Right renal cortex interstitium (tissue), 3 donors: ENCODE measurements at regions not wholly inside any gene's neighbourhood (a gene's known extent, or its start where the extent isn't known, plus 50 kb on each side); places are given as distances from the start of the nearest gene placed in this dataset.

Source experiments
- DNase-seq, 3 donors: peaks; one replicate each; pipeline ENCODE4 v3.0.0-alpha.2; 2013; ENCODE audit warnings: low read depth in 3 of 3, low spot score in 2 of 3

DNA sequence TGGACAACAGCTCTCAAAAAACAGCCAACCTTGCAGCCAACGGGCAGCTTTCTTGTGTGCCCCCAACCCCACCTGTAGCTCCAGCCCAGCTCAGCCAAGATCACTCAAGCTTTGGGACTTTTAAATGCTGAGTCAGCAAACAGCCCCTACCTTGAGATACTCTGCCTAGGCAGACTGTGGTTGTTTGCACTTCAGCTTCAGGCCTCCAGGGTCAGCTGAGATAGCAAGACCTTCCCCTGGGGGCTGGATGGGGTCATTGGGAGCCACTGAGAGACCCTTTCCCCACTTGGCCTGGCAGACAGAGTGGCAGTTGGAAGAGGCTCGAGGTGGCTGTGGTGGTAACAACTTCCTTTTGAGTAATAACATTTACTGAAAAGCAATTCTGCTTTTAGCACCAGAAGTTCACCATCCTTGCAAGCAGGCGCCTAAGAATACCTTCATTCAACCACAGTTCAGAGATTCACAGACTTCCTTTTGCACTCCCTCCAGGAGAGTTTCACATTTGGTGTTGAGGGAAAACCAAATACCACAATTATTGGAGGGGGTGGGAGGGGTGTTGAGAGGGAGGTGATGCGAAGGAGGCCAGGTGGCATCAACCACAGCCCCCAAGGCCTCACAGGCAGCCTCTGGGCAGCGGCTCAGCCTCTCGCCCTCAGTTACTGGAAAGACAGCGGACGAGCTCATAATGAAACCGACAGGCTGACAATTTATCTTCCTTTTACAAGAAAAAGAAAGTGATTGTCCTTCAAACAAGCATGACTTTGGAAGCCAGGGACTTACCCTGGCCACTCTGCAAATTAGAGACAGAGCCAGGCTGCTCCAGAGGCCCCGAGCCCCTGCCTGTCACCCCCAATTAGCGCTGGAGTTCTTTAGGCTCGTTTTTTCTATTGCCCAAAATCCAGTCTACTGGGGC lies 148.1 kb downstream of the CEBPB start:
- DNase-seq: no peak

DNA sequence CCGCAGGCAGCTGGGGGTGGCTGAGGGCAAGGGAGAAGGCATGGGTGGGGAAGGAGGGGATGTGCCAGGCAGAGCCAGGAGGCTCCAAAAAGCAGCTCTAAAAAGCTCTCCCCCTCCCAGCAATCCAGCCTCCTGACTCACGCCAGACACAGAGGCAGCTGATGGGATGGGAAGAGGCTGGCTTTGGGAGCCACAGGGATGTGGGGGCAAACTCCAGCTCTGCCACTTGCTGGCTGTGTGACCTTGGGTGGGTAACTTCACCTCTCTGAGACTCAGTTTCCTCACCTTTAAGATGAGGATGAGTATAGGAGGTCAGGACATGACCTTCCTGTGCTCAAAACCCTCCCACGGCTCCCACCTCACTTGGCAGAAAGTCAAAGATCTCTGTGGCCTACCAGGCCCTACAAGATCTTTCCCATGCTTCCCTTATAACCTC lies 148.9 kb downstream of the CEBPB start:
- DNase-seq: no peak

DNA sequence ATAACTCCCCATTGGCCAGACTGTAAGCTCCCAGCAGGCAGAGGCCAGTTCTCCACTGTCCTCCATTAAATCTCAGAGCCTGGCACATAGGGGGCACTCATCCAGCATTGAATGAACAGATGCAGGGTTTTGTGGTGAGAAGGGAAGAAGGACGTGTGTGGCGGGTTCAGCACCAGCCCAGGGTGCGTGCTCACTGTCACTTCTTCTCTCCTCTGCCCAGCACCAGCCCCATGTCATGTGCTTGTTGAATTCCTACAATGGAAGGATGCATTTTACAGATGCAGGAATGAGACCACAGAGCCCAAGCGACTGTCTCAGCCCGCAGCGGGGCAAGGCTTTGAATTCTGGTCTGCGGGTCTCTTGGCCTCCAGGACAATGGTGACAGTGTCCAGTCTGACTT lies 149.9 kb downstream of the CEBPB start:
- DNase-seq: no peak

DNA sequence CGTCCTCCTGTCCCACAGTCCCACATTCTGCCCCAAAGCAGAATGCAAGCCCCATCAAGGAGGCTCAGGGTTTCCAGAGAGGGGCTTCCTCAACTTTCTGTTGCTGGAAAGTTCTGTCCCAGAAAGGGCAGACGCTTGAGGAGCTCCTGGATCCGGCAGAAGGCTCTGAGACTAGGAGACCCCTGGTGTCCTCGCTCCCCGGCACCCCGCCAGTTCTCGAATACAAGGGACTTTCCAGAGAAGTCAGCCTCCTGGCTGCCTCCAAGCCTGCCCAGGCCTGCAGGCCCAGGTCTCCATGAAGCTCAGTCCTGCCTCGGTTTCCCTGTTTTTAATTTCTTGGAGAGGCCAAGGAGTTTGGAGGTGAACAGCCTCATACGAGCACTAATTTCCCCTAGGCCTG lies 150.4 kb downstream of the CEBPB start:
- no peak for DNase-seq

DNA sequence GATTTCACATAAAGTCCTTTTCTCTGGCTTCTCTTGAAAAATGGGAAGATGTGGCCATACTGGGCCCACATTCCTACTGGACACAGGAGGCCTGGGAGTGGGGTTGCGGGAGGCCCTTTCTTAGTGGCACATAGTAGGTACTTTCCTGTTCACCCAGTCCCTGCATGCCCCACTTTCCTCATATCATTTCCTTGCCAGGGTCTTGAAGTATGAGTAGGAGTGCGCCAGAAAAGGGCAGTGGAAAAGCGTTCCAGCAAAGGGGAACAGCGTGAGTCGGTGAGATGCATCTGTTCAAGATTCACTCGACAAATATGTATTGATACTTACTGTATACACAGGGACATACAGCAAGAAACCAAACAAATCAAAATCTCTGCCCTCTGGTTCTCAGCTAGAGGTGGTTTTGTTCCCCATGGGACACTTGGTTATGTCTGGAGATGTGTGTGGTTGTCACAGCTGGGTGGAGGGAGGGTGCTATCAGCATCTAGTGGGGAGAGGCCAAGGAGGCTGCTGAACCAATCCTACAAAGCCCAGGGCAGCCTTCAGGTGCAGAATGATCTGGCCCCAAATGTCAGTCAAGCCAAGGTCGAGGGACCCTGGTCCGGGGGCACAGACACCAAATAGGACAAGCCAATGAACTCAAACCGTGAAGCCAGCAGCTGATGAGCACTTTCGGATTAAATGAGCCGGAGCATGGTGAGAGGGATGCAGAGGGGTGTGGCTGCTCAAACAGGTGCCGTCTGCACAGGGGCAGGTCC lies 151.4 kb downstream of the CEBPB start:
- DNase-seq: no peak

DNA sequence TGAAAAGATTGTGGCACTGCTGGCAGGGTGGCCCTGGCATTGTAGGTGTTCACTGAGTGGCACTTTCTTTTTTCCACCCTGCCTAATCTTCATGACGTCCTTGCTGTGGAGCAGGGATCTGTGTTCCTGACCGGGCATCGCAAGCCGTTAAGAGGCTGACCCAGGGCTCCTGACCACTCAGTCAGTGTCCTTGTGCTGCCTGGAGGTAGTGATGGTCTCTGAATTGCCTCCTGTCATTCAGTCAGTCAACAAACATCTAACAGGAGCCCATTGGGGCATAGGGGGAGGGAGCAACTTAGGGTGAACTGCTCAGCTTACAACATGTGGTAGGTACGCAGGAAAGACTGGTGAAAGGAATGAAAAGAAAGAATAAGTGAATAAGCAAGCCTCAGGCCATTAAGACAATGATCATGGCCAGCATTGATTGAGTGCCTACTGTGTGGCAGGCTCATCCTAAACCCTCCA lies 152.0 kb downstream of the CEBPB start:
- no peak for DNase-seq

DNA sequence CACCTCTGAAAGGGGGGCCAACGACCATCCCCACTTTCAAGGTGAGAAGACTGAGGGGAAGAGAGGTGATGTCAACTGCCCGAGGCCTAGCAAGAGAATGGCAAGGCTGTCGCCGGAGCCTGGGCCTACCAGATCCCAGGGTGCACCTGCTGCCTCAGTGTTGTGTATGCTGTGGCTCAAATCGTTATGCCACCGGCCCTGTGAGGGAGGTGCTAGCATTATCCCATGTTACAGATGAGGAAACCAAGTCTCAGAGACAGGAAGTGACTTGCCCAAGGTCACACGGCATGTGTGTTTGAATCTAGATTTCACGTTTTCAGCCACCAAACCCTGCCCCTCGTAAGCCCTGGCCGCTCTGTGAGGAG lies 152.5 kb downstream of the CEBPB start:
- DNase-seq: no peak

DNA sequence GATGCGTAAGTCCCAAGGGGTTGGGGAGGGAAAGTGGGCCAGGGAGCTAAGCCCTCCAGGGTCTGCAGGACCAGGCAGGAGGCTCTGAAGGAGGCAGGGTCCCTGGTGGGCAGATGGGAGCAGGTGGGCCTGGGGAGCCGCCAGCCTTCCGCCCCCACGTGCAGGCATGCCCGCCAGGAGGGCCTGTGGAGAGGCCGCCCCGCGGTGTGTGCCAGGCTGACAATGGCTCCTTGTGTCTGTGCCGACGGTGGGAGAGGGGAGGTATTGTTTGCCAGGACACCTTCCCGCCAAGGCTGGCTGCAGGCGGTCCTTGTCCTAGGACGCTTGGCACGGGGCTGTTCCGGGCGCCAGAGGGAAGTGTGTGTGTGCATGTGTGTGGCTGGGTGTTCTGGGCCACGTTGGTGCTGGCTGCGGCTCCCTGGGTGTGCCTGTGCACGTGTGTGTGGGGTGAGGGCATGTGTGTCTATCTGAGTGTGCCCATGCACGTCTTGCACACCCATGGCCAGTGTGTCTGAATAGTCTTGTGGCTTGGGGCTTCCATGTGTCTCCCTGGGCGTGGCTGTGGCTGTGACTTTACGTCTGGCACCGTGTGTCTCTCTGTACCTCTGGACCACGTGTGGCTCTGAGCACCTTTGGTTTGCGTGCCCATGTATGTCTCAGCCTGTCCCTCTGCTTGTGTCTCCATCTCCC lies 153.0 kb downstream of the CEBPB start:
- DNase-seq: no peak

DNA sequence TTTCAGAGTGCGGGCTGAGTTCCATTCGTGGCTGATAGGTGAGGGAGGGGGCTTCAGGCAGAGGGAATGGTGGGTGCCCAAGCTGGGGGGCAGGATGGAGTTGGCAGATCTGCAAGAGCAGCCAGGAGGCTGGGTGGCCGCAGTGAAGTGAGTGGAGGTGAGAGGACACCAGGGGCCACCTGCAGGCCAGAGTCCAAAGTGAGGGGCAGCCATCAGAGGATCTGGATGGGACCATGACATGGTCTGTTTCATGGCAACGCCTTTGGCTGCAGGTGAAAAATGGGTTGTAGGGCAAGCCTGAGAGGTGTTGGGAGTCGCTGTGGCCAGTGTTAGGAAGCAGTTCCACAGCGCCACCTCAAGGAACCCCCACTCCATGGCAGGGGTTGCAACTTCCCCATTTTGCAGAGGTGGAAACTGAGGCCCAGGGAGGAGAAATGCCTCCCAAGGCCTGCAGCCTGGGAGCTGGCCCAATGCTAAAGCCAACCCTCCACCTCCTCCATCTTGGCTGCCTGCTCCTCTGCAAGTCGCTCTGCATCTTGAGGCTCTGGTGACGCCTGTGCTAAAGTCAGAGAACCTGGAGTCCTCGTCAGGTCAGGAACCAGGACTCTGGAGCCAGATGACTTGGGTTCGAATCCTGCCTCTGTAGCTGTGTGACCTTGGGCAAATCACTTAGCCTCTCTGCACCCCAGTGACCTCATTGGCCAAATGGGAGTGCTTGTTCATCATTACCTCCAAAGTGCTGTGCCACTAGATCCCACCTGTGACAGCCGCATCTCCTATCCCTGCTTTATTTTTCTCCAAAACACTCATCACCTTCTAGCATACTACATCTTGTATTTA lies 153.8 kb downstream of the CEBPB start:
- DNase-seq: no peak

DNA sequence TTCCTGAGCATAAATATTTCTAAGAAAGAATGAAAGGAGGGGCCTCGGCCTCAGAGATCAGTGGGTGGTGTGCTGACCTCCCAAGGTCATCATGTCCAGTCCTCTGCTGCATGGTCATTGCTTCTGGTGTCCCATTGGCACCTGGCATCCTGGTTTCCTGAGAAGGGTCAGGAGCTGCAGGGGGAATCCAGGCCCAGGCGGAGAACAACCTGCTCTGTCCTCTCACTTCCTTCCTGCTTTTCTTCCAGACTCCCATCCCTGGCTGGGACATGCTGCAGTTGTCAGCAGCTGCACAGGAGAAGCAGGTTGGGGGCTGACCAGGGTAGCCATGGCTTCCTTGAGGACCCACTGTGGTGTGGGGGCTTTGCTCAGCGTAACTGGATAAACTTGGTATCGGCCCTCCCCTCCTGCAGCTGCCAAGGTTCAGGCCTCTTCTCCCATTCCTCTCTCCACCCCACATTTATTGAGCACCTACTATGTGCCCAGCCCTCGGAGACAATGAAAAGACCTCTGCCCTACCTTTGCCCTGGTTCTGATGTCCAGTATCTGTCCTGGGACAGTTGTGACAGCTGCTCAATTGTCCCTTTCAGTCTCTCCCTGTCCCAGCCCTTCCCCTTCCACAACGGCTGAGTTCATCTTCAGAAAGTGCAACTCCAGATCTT lies 155.2 kb downstream of the CEBPB start:
- DNase-seq: no peak

DNA sequence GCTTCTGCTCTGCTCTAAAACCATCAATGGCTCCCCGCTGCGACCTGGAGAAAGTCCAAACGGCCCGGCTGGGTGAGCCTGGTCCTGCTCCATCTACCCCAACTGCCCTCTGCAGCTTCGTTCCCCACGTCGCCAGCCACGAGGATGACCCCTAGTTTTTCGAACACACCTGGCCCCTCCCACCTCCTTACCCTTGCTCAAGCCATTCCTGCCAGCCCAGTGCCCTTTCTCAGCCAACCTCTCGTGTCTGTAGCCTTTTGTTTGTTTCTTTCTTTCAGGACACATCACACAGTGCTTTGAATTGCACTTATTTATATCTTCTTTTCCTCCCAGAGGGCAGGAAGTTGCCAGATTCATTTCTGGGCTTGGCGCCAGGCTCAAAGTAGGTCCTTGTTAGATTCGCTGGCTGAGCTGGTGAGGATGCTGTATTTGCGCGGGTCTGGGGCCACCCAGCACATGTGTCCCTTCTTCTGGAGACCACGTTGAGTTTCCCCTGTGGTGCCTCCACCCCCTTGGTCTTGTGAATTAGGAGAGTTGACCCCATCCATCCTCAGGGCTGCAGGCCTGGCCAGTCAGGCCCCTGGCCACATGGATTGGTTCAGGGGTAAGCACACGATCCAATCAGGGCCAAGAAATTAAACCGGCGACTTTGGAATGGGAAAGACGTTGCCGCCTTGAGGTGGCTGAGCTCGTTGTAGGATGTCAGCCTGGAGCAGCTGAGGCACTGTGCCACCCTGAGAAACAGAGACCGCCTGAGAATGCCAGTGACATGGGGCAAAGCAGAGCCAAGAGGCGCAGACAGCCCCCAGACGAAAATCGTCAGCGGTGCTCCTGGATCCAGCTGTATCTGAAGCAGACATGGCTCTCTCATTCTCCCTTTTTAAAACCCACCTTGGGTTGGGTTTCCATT lies 156.0 kb downstream of the CEBPB start:
- DNase-seq: no peak

DNA sequence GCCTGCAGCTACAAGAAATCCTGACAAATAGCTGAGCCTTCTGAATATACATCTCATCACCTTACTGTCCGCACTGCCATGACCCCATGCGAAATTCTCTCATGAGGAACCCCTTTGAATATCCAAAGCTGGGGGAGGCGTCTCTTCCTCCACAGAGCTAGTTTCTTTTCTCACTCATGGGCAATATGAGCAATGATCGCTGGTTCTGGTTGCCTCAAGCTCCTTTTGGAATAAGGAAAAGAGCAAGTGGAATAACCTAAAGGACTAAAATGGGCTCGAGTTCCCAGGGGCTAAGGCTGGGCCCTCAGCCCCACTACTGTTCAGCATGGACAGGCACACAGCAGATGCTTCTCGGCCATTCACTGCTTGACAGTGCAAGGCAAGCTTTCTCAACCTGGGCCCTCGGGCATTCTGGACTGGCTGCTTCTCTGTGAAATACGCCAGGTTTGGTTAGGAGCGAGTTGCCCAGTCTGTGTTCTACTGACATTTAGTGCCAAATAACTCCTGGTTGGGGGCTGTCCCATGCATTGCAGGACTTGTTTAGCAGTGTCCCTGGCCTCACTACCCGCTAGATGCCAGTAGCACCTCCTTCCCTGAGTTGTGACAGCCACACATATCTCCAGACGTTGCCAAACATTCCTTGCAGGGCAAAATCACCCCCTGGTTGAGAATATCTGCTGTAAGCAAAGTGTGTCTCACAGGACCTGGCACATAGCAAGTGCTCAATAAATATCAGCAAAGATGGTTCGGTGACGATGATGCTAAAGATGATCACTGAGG lies 156.8 kb downstream of the CEBPB start:
- no peak for DNase-seq

DNA sequence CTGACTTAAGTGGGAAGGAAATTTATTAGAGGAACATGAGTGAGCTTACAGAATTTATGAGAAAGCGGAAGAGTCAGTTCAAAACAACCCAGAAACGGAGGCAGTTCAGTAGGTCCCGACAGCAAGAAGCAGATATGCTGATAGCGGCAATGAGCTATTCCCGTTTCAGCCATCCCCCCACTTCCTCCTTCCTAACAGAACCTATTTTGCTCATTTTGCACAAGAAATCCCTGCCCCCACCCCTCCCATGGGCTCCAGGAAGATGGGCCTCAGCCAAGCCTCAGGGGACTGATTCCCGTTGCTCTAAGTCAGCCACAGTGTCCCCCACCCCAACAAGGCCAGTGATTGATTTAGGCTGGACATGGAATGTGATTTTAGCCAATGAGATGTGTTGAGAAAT lies 157.5 kb downstream of the CEBPB start:
- no peak for DNase-seq

DNA sequence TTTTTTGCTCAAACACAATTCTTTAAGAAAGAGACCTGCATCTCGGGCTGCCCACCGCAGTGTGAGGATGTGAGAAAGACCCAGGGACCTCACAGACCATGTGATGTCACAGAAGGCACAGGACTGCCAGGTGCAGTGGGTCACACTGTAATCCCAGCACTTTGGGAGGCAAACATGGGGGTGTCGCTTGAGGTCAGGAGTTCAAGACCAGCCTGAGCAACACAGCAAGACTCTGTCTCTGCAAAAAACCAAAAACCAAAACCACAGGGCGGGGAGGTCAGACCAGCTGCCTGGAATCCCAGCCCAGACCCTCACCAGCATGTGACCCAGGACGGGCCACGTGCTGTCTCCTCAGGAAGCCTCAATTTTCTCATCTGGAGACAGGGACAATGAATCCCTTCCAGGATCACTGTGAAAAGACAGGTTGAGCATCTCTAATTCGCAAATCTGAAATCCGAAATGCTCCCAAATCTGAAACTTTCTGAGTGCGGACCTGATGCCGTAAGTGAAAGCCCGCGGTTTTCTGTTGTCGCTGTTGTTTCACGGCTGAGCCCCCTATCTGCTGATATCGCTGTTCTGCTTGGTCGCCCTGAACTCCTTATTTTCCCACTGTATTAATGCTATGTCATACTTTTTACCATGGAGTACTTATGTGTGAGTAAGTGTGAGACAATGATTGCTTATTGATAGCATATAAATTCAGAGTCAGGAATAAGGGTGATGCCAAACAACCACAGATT lies 159.5 kb upstream of the PTPN1 start:
- DNase-seq: no peak

DNA sequence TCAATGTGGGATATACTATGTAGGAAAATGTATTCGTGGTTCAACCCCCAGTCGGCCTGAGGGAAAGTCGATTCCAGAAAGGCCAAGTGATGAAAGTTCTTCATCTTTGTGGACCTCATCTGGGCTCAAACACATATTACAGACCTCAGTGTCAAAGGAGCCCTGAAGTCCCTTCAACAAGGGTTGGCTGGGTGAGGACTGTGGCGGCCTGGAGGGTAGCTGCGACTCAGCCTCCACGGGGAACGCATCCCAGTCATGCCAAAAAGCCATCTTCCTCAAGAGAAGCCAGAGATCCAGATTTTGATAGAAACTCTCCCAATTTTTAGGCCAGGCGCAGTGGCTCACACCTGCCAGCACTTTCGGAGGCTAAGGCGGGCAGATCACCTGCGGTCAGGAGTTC lies 158.6 kb upstream of the PTPN1 start:
- DNase-seq: no peak

DNA sequence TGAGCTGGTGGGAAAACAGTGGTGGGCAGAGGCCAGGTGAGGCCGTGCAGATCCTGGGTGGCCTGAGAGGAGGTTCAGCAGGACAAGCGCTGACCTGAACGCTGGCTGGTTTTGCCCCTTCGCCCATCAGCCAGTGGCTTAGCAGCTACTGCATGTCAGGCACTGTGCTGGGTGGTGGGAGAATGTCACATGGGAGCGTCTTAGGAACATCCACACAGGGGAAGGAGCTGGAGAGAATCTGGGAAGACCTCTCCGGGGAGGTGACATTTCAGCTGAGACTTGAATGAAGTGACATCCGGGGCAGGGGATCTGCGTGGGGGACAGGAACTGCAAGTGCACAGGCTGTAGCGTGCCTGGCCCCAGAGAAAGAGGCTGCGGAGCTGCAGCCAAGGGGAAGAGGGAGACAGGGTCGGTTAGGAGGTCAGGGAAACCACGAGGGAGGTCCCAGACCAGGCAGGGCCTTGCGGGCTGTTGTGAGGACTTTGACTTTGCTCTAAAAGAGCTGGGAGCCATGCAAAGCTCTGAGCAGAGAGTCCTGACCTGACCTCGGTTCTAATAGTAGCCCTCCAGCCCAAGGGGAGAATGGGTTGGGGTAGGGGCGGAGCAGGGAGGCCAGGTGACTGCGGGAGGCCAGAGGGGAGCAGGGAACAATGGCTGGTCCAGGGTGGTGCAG lies 156.8 kb upstream of the PTPN1 start:
- DNase-seq: no peak
